ENCODE measurements at regions not wholly inside any gene's neighbourhood (a gene's known extent, or its start where the extent isn't known, plus 50 kb on each side); places are given as distances from the start of the nearest gene placed in this dataset.
"Not testable (repeated sequence)": the region's sequence is repeated elsewhere in the genome, so short reads cannot be mapped to it uniquely, and the experiment has no call there.

DNA sequence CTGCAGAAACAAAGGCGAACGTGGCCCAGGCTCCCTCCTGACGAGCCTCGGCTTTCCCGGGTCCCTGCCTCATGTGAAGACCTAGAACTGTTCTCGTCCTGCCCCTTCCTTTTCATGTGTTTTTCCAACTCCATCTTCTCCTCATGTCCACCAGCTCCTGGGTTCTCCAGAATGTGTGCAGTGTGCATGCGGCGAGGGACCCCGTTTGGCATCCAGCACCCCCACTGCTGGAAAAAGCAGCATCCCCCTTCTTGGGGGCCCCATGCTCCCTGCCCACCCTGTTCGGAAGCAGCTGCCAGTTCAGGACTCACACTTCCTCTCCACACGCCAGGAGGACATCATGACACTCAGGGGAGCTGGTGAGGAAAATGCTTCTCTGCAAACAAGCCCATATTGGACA lies 313.5 kb downstream of the BRD1 start:
- no peak overlapping the region for H3K27ac ChIP-seq
- no peak for TF ChIP-seq ZFX (IDR thresholded peaks at IDR 0.05; ENCODE audit: borderline replicate concordance)
- TF ChIP-seq CTCF (IDR thresholded peaks at IDR 0.05) = no peak

DNA sequence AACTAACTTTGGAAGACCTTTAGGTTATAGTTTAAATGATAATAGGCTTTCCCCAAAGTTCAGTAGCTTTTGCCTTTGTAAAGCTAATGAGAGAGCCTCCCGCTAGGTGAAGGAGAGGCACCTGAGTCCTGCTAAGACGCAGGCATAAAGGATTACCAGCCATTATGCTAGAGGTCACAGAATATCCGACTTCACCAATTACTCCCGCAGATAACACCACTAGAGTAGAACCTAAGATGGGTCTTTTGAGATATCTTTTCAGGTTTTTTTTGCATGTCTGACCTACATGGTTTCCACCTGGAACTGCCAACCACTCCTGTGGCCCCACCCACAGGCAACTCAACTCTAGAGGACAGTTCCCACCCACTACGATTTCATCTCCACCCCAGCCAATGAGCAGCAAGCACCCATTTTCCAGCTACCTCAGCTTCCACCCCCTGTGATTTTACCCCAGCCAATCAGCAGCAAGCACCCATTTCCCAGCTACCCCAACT lies 314.3 kb downstream of the BRD1 start:
- no peak overlapping the region for H3K27ac ChIP-seq
- no peak for TF ChIP-seq ZFX (IDR thresholded peaks at IDR 0.05; ENCODE audit: borderline replicate concordance)
- no peak for TF ChIP-seq CTCF (IDR thresholded peaks at IDR 0.05)

- no peak for TF ChIP-seq CTCF (IDR thresholded peaks at IDR 0.05)
- TF ChIP-seq ZFX (IDR thresholded peaks at IDR 0.05; ENCODE audit: borderline replicate concordance) = no peak
- H3K27ac ChIP-seq = no peak overlapping the region
Measured at GRCh38 chr22:49512487-49513165, 315.0 kb downstream of the BRD1 start.

DNA sequence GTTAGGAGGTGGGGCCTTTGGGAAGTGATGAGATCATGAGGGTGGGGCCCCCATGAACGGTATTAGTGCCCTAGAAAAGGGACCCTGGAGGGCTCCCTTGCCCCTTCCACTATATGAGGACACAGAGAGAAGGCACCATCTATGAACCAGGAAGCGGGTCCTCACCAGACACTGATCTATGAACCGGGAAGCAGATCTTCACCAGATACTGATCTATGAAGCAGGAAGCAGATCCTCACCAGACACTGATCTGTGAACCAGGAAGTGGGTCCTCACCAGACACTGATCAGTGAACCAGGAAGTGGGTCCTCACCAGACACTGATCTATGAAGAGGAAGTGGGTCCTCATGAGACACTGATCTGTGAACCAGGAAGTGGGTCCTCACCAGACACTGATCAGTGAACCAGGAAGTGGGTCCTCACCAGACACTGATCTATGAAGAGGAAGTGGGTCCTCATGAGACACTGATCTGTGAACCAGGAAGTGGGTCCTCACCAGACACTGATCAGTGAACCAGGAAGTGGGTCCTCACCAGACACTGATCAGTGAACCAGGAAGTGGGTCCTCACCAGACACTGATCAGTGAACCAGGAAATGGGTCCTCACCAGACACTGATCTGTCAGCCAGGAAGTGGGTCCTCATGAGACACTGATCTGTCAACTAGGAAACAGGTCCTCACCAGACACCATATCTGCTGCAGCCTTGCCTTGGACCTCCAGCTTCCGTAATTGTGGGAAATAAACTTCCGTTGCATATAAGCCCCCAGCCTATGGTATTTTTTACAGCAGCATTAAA lies 316.1 kb downstream of the BRD1 start:
- not testable (repeated sequence) for H3K27ac ChIP-seq

- H3K27ac ChIP-seq = no peak overlapping the region
- TF ChIP-seq ZFX (IDR thresholded peaks at IDR 0.05; ENCODE audit: borderline replicate concordance) = no peak
- TF ChIP-seq CTCF (IDR thresholded peaks at IDR 0.05) = no peak
Measured at GRCh38 chr22:49510718-49511117, 317.0 kb downstream of the BRD1 start.

- no peak overlapping the region for H3K27ac ChIP-seq
- TF ChIP-seq ZFX (IDR thresholded peaks at IDR 0.05; ENCODE audit: borderline replicate concordance) = no peak
Measured at GRCh38 chr22:49509016-49509415, 318.7 kb downstream of the BRD1 start.

GRCh38 chr22:49508561-49508960 lies 319.1 kb downstream of the BRD1 start:
- TF ChIP-seq ZFX (IDR thresholded peaks at IDR 0.05; ENCODE audit: borderline replicate concordance) (no peak), CTCF (IDR thresholded peaks at IDR 0.05) (no peak)
- no peak overlapping the region for H3K27ac ChIP-seq

- H3K27ac ChIP-seq = no peak overlapping the region
- TF ChIP-seq ZFX (IDR thresholded peaks at IDR 0.05; ENCODE audit: borderline replicate concordance) = no peak
Measured at GRCh38 chr22:49507607-49508292, 319.9 kb downstream of the BRD1 start.
